Body of pancreas (tissue), 4 donors: ENCODE measurements at regions not wholly inside any gene's neighbourhood (a gene's known extent, or its start where the extent isn't known, plus 50 kb on each side); places are given as distances from the start of the nearest gene placed in this dataset.

Source experiments
- CTCF ChIP-seq, 7 experiments: fragments of 450-650 bp in 4 of 7; fragments of 200-600 bp in 3 of 7; sonication (generic) in 3 of 7; IDR thresholded peaks; one replicate each; pipeline ENCODE4 v1.5.1; 2016 to 2019; ENCODE audit warnings: antibody characterized with exemption in 7 of 7
- POLR2A ChIP-seq, 3 donors: fragments of 450-650 bp; IDR thresholded peaks; one replicate each; pipeline ENCODE4 v1.6.1; 2016; ENCODE audit warnings: antibody characterized with exemption in 3 of 3, mild to moderate bottlenecking in 2 of 3

GRCh38 chr14:104253223-104253822 lies 114.9 kb downstream of the KIF26A start:
- TF ChIP-seq CTCF (IDR thresholded peaks at IDR 0.05): no peak
- no peak for TF ChIP-seq POLR2A (IDR thresholded peaks at IDR 0.05)
